ENCODE measurements at regions not wholly inside any gene's neighbourhood (a gene's known extent, or its start where the extent isn't known, plus 50 kb on each side); places are given as distances from the start of the nearest gene placed in this dataset.

GRCh38 chr4:135325264-135325663 lies 1123.7 kb upstream of the PABPC4L start:
- DNase-seq = no peak

DNA sequence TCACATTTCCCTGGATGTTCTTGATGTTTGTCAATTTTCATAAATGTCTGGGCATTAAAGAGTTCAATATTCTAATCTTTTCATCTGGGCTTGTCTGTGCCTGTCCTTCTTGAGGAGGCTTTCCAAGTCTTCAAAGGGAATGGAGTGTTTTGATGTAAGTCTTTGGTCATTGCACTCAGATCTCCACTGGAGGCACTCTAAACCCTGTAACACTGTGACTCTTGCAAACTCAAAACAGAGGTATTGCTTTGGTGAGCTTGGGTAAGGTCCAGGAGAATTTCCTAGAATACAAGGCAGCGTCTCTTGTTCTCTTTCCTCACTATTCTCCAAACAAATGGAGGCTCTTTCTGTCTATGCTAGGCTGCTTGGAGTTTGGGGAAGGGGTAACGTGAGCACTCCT lies 1118.1 kb upstream of the PABPC4L start:
- no peak for DNase-seq

DNA sequence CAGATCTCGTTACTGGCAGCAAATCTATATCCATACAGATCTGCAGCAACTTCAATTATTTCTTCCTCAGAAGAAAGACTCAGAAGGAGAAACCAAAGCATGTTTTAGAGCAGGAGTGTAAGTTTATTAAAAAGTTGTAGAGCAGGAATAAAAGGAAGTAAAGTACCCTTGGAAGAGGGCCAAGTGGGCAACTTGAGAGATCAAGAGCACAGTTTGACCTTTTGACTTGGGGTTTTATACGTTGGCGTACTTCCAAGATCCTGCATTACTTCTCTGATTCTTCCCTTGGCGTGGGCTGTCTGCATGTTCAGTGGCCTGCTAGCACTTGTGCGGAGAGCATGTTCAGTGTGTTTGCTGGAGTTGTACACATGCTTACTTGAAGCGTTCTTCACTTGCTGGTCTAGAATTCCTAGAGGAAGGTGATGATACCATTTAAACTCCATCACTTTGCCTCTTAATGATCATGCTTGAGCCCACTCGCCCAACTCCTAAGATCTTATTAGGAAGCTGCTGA lies 1114.7 kb upstream of the PABPC4L start:
- no peak for DNase-seq

DNA sequence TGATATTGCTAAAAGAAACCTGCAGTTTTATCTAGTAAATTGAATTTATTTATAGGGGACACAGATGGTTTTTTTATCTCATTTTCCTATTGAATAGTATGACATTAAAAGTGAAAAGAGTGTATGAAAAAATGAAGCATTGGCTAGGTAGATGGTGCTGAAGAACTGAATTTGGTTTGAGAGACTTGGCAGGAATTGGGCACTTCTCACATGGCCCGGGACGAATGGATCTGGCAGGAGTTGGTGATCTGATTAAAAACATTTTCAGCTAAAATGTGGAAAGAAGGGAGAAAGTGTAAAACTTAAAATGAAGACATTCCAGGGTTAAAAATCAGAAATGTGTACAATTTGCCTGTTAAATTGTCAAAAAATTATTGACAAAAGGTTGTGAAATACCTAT lies 1088.5 kb upstream of the PABPC4L start:
- DNase-seq = no peak

GRCh38 chr4:135283934-135284333 lies 1082.3 kb upstream of the PABPC4L start:
- DNase-seq = no peak

DNA sequence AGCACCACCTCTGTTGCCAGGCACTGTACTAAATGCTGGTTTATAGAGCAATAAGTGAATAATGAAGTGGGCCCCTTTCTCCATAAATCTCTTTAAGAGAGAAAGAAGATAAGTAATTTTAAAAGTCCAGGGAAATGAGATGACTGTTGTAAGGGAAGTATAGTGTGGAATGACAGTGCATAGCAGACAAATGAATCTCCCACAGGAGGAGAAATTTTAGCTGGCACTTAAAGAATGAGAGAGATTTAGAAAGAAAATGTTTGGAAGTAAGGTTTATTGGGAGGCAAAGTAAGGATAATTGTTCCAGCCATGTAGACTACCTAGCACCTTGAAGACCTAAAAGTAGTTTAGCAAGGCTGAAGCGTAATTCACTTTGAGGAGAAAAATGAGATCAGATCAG lies 1081.1 kb upstream of the PABPC4L start:
- no peak for DNase-seq

DNA sequence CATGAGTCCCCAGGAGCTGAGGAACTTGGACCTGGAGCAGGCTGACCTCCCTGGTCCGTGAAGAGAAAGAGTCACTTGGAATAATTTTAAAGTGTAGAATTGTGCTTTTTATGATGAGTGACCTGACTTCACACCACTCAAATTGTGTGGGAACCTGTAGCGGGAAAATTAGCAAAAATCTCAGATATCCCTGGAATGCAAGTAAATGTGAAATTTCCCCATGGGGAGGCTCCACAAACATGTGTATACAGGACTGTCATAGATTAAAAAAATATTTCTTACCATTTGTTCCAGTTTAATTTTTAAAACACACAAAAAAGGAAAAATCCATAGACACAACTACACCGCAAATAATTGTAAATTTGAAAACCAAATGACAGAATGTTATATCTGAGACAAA lies 1079.6 kb upstream of the PABPC4L start:
- DNase-seq = no peak

DNA sequence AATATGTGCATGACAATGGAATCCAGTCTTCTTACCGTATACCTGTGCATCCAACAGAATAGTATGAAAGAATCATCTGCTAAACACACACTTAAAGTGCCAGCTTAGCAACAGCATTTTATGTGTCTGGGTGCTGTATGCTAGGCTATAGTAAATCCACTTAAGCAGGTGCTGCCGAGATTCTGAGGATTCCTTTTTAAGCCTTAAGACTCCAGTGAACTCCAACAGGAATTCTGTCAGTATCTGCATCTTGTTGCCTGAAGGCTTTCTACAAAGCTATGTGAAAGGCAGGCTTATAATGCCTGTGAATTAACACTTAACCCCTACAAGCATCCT lies 1076.4 kb upstream of the PABPC4L start:
- DNase-seq = no peak

DNA sequence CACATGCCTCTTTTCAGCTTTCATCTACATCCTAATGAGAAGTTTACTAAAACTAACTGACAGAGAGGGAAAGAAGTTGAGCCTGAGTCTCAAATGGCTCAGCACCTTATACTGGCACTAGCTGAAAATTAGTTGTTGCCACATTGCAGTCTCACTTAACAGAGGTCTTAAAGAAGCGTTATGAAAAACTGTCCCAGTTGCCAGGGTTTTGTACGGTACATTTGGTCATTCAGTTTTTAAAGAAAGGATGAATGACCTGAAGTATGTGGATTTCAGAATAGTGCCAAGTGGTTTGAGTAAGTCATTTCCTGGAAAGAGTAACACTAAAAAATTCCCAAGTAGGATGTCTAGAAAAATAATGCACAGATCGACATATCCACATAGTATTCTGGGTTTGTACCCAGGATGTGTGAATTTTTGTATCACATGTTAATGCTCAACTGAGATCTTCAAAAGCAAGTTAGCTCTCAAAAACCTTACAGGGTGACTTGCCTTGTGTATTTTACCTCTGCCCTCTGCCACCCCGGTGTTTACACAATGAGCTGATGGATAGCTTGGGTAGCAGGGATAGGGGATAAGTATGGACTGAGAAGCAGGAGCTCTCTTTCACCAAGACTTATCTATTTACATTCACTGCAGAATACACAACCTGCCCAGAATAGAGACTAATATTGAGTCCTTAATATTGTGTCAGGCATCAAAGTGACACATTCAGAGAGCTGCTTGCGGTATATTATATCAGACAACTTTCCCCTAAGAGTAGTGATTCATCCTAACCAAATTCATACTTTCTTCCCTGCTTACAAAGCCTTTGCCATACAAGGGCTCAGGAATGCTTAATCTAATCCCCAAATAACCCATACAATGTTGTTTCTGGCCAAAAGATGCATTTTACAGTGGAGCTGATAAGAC lies 1075.7 kb upstream of the PABPC4L start:
- DNase-seq = no peak

DNA sequence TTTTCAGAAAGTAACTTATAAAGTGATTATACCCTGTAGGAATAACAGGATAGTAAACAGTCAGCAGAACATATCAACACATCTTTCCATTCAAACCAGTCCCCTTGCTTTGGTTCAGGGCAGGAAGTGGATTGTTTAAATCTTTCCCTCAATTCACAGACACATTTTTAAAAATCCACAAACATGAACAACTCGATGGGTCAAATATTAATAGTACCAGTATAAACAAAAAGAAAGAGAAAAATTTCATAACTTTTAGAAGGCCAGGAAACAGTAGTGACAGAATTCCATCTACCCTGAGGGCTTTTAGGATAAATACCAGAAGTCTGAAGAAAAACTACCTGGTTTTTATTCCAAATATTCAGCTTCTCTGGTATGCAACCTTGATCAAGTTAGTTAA lies 1072.8 kb upstream of the PABPC4L start:
- no peak for DNase-seq

- no peak for DNase-seq
These were observed 1067.7 kb upstream of the PABPC4L start for GRCh38 chr4:135269125-135269890.

DNA sequence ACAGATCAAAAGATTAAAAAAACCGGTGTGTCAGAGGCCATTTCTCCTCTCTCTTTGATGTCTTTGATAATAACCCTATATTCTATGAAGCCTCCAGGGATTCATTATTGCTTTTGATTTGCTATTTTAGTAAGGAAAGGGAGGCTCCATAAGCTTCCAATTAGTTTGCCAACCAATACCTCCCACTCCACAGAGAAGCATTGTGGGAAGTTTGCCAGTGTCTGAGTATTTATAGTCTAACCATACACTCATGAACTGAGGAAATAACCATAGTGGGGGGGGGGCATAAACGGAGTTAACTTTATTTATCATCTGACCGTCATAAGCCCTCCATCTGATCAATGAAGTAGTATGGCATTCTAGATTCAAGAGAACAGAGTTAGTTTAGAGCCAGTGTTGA lies 1066.8 kb upstream of the PABPC4L start:
- DNase-seq = no peak

GRCh38 chr4:135267148-135267865 lies 1065.7 kb upstream of the PABPC4L start:
- peak in 1 of 56 donors; percentile 2 for DNase-seq

- DNase-seq = no peak
These were observed 1054.5 kb upstream of the PABPC4L start for GRCh38 chr4:135256111-135256510.

DNA sequence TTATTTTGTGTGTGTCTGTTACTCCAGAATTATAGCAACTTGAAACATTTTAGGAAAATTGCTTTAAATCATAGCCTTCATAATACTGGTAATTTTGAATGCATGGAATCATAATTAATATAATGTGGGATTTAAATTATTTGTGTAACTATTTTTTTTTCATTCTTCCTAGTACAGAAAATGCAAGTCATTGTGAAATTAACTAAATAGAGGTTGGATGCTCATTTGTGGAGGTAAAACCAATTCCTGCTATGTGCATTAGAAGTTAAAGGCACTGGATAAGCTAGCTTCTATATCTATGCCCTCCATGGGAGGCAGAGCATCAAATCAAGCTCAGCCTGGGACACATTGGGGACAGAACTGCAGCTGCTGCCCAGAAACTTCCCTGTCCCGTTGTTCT lies 1048.5 kb upstream of the PABPC4L start:
- DNase-seq = no peak

DNA sequence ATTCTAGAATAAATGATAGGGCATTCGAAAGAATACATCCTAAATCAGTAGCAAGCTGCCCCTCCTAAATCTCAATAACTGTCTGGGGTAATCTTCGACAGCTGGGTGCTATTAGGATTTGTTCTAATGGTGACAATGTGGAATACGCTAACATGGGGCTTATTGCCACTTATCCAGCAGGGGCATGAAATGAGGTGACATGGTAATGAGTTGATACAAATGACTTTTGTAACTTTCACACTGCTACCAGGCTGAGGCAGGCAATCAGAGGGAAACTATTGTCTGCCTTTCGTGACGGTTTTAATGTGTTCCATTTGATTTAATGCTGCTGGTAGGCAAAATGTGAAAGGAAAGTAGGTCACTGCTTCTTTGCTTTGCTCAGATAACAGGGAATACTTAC lies 1047.4 kb upstream of the PABPC4L start:
- DNase-seq = no peak

DNA sequence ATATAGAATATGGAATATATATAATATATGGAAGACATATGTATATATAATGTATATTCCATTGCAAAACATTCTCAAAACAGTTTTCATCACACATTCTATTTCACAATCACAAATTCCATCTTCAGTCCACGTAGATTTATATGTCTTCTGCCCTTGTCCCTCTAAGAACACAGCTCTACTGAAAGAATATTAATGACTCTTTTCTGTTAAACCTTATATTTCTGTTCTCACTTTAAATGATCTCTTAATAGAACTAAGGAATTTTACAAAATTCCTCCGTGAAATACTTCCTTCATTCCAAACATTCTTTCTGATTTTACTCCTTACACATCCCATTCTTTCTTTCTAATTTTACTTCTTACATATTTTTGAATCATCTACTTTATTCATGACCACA lies 1043.1 kb upstream of the PABPC4L start:
- DNase-seq = no peak

DNA sequence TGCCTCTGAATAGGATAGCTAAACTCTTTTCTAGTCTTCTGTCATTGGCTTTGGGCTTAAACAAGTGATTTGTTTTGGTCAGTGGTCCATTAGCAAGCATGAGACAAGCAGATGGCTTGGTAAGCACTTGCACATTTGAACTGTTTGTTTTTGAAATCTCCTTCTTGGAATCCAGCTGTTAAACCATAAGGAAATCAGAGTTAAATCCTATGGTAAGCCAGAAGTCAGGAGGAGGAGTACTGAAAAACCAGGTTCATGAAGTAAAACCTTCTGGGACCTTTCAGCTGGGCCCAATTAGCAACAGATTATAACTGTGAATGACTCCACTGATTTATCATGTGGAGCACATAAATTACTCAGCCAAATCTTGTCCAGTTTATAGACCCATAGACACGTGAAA lies 1042.5 kb upstream of the PABPC4L start:
- no peak for DNase-seq

DNA sequence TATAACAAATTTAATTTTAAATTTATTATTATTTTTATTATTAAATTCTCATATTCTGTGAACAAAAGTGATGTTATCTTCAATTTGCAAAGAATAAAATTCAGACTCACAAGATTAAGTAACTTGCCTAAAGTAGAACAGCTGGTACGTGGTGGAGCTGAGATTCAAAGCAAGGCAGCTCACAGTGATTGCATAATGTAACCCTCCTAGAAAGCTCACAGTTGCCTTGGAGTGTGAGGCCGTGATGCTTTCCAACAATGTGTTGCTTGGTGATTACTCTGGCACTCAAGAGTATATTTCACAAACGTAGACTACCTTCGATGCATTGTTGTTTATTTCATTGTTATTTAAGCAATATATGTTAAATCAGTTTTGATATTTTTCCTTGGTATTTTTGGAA lies 1039.2 kb upstream of the PABPC4L start:
- peak in 23 of 56 donors; percentile 0 to 42 (median 6) for DNase-seq

- no peak for DNase-seq
These were observed 1038.4 kb upstream of the PABPC4L start for GRCh38 chr4:135239964-135240363.

GRCh38 chr4:135238940-135239339 lies 1037.4 kb upstream of the PABPC4L start:
- no peak for DNase-seq

- no peak for DNase-seq
These were observed 1034.5 kb upstream of the PABPC4L start for GRCh38 chr4:135236048-135236447.
